ENCODE measurements at regions not wholly inside any gene's neighbourhood (a gene's known extent, or its start where the extent isn't known, plus 50 kb on each side); places are given as distances from the start of the nearest gene placed in this dataset.

DNA sequence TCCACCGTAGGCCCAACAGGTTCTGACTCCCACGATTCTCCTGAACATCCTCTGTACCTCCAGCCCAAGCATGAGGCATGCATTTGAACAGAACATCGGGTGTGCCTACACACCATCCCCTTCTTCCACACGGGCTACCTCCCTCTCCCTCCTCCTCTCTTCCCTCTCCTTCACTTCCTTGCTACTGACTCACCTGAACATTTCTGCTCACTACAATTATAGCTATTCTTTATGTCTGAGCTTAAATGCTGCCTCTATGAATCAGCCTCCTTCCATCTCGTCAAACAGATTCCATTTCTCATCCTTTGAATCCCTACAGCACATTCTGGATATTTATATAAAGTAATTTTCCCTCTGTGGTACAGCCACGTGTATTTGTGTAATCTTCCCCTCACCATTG, 71.4 kb upstream of the MYLIP start:
- DNase-seq (ENCODE audit: low spot score in 2 of 2, unreplicated experiment in 2 of 2): no peak
- Mint-ChIP-seq H3K36me3 (no peaks in the 10 kb centered on the region), H3K4me3 (no peak overlapping the region), H3K4me1 (peaks cover 13% of the 10 kb centered on the region), H3K9me3 (no peaks in the 10 kb centered on the region), H3K27ac (no peak overlapping the region), H3K27me3 (ENCODE audit: low read depth) (no peaks in the 10 kb centered on the region)
- no peak for TF ChIP-seq CTCF (IDR thresholded peaks at IDR 0.05; ENCODE audit: unreplicated experiment)

GRCh38 chr6:16056263-16056870, 72.5 kb upstream of the MYLIP start:
- TF ChIP-seq CTCF (IDR thresholded peaks at IDR 0.05; ENCODE audit: unreplicated experiment): no peak
- no peak for DNase-seq (ENCODE audit: low spot score in 2 of 2, unreplicated experiment in 2 of 2)
- no peak overlapping the region for H3K4me3 Mint-ChIP-seq
- no peaks in the 10 kb centered on the region for H3K36me3 Mint-ChIP-seq
- H3K4me1 Mint-ChIP-seq: peaks cover 13% of the 10 kb centered on the region
- H3K27me3 Mint-ChIP-seq (ENCODE audit: low read depth): no peaks in the 10 kb centered on the region
- H3K9me3 Mint-ChIP-seq: no peaks in the 10 kb centered on the region
- H3K27ac Mint-ChIP-seq: no peak overlapping the region

GRCh38 chr6:16055852-16056251, 73.0 kb upstream of the MYLIP start:
- Mint-ChIP-seq H3K4me3 (no peak overlapping the region), H3K9me3 (no peaks in the 10 kb centered on the region), H3K4me1 (peaks cover 13% of the 10 kb centered on the region), H3K27ac (no peak overlapping the region), H3K36me3 (no peaks in the 10 kb centered on the region), H3K27me3 (ENCODE audit: low read depth) (no peaks in the 10 kb centered on the region)
- DNase-seq (ENCODE audit: low spot score in 2 of 2, unreplicated experiment in 2 of 2): no peak
- TF ChIP-seq CTCF (IDR thresholded peaks at IDR 0.05; ENCODE audit: unreplicated experiment): no peak

GRCh38 chr6:16049168-16049567, 79.7 kb upstream of the MYLIP start:
- Mint-ChIP-seq H3K36me3 (no peaks in the 10 kb centered on the region), H3K9me3 (no peaks in the 10 kb centered on the region), H3K4me3 (no peak overlapping the region), H3K4me1 (no peaks in the 10 kb centered on the region), H3K27me3 (ENCODE audit: low read depth) (no peaks in the 10 kb centered on the region), H3K27ac (no peak overlapping the region)
- no peak for DNase-seq (ENCODE audit: low spot score in 2 of 2, unreplicated experiment in 2 of 2)
- TF ChIP-seq CTCF (IDR thresholded peaks at IDR 0.05; ENCODE audit: unreplicated experiment): no peak

GRCh38 chr6:16048221-16048620, 80.7 kb upstream of the MYLIP start:
- Mint-ChIP-seq H3K4me3 (no peak overlapping the region), H3K4me1 (no peaks in the 10 kb centered on the region), H3K27me3 (ENCODE audit: low read depth) (no peaks in the 10 kb centered on the region), H3K36me3 (no peaks in the 10 kb centered on the region), H3K27ac (no peak overlapping the region), H3K9me3 (no peaks in the 10 kb centered on the region)
- TF ChIP-seq CTCF (IDR thresholded peaks at IDR 0.05; ENCODE audit: unreplicated experiment): no peak
- no peak for DNase-seq (ENCODE audit: low spot score in 2 of 2, unreplicated experiment in 2 of 2)
